IMR-90 (cell line): ENCODE measurements at regions not wholly inside any gene's neighbourhood (a gene's known extent, or its start where the extent isn't known, plus 50 kb on each side); places are given as distances from the start of the nearest gene placed in this dataset.

Experiments
- ATAC-seq: fragments of 200-7000 bp; cut with Tn5 transposase; 2 replicates; pipeline ENCODE4 v1.9.1; 2020; ENCODE audit warnings: low read depth, mild to moderate bottlenecking, moderate library complexity
- BruUV-seq: library from RNA; stranded (reverse); fragments of 400-500 nt; replicated peaks from 2 replicates; lab custom pipeline; 2021; lab: Mats Ljungman, UMichigan
- CTCF ChIA-PET: fragments of 300-600 bp; formaldehyde crosslinking; extraction: SDS; loops from one replicate; lab custom pipeline; 2021; ENCODE audit warnings: antibody characterized with exemption; lab: Yijun Ruan, JAX
- POLR2A ChIA-PET: fragments of 300-600 bp; sonication (Branson Sonifier 250); formaldehyde crosslinking; loops from one replicate; lab custom pipeline; 2022; ENCODE audit warnings: antibody characterized with exemption; ENCODE audit not compliant: unreplicated experiment; lab: Charles Lee
- DNase-seq: peaks from one replicate; pipeline ENCODE4 v3.0.0; 2013
- H2AFZ ChIP-seq: replicated peaks from 2 replicates; pipeline ENCODE3; 2013; ENCODE audit warnings: low read length, mild to moderate bottlenecking; ENCODE audit not compliant: poor library complexity
- H2AK5ac ChIP-seq: 2 replicates; pipeline ENCODE4 v1.6.1; 2013; ENCODE audit warnings: low read depth, low read length, inconsistent platforms
- H2AK9ac ChIP-seq: replicated peaks from 2 replicates; pipeline ENCODE3; 2013; ENCODE audit warnings: mild to moderate bottlenecking, low read depth, low read length, moderate library complexity; ENCODE audit not compliant: poor library complexity
- H2BK120ac ChIP-seq: 2 replicates; pipeline ENCODE4 v1.6.1; 2013; ENCODE audit warnings: low read depth, low read length, inconsistent platforms
- H2BK15ac ChIP-seq: 3 replicates; pipeline ENCODE4 v1.6.1; 2013; ENCODE audit warnings: low read depth, low read length, inconsistent platforms
- H2BK20ac ChIP-seq: 2 replicates; pipeline ENCODE4 v1.6.1; 2013; ENCODE audit warnings: low read depth, mild to moderate bottlenecking, inconsistent platforms, low read length, moderate library complexity
- H2BK5ac ChIP-seq: 2 replicates; pipeline ENCODE4 v1.6.1; 2013; ENCODE audit warnings: mild to moderate bottlenecking, low read depth, low read length, inconsistent platforms; ENCODE audit not compliant: poor library complexity, severe bottlenecking
- H3K14ac ChIP-seq: replicated peaks from 2 replicates; pipeline ENCODE4 v1.6.1; 2013; ENCODE audit warnings: low read depth, low read length, inconsistent platforms
- H3K18ac ChIP-seq: 2 replicates; pipeline ENCODE4 v1.6.1; 2013; ENCODE audit warnings: low read depth, low read length, control low read depth
- H3K23ac ChIP-seq: 2 replicates; pipeline ENCODE4 v1.6.1; 2013; ENCODE audit warnings: low read depth, low read length, inconsistent platforms
- H3K27ac ChIP-seq: 2 replicates; pipeline ENCODE4 v1.5.1; 2013; ENCODE audit warnings: mild to moderate bottlenecking, control low read depth, low read length; ENCODE audit not compliant: insufficient read depth
- H3K27me3 ChIP-seq: 2 replicates; pipeline ENCODE4 v1.6.1; 2013; ENCODE audit warnings: low read length; ENCODE audit not compliant: control insufficient read depth, insufficient read depth
- H3K36me3 ChIP-seq: 2 replicates; pipeline ENCODE4 v1.6.1; 2013; ENCODE audit warnings: low read length, mixed read lengths; ENCODE audit not compliant: control insufficient read depth, insufficient read depth
- H3K4ac ChIP-seq: 2 replicates; pipeline ENCODE4 v1.6.1; 2013; ENCODE audit warnings: low read depth, low read length, inconsistent platforms
- H3K4me1 ChIP-seq: 2 replicates; pipeline ENCODE4 v1.6.1; 2013; ENCODE audit warnings: low read length, mixed read lengths; ENCODE audit not compliant: control insufficient read depth, insufficient read depth
- H3K4me2 ChIP-seq: 2 replicates; pipeline ENCODE4 v1.6.1; 2013; ENCODE audit warnings: low read depth, mild to moderate bottlenecking, control low read depth, low read length, moderate library complexity
- H3K4me3 ChIP-seq: 2 replicates; pipeline ENCODE4 v1.5.1; 2013; ENCODE audit warnings: low read depth, mild to moderate bottlenecking, control low read depth, low read length, moderate library complexity; ENCODE audit not compliant: insufficient read depth
- H3K56ac ChIP-seq: 2 replicates; pipeline ENCODE4 v1.6.1; 2013; ENCODE audit warnings: low read length, inconsistent platforms; ENCODE audit not compliant: insufficient read depth; ENCODE audit errors: extremely low read depth
- H3K79me1 ChIP-seq, 2 experiments: 2 replicates each; pipeline ENCODE4 v1.6.1; 2013; ENCODE audit warnings: low read length in 2 of 2, inconsistent platforms in 1 of 2, low read depth in 1 of 2
- H3K9ac ChIP-seq: 2 replicates; pipeline ENCODE4 v1.6.1; 2013; ENCODE audit warnings: low read depth, low read length, control low read depth
- H3K9me1 ChIP-seq: 2 replicates; pipeline ENCODE4 v1.6.1; 2013; ENCODE audit warnings: low read length, inconsistent platforms; ENCODE audit not compliant: insufficient read depth
- H3K9me3 ChIP-seq: 2 replicates; pipeline ENCODE4 v1.6.1; 2013; ENCODE audit warnings: low read length; ENCODE audit not compliant: control insufficient read depth, insufficient read depth
- H4K20me1 ChIP-seq: 2 replicates; pipeline ENCODE4 v1.6.1; 2013; ENCODE audit warnings: low read length, inconsistent platforms; ENCODE audit not compliant: insufficient read depth
- H4K5ac ChIP-seq: 2 replicates; pipeline ENCODE4 v1.6.1; 2013; ENCODE audit warnings: mild to moderate bottlenecking, low read depth, low read length, control low read depth
- H4K8ac ChIP-seq, 2 experiments: 2 replicates each; pipeline ENCODE4 v1.6.1; 2013; ENCODE audit warnings: low read depth in 2 of 2, low read length in 2 of 2, control low read depth in 1 of 2, inconsistent platforms in 1 of 2
- H4K91ac ChIP-seq: 2 replicates; pipeline ENCODE4 v1.6.1; 2013; ENCODE audit warnings: low read depth, low read length, inconsistent platforms; ENCODE audit not compliant: insufficient read depth
- ELK1 ChIP-seq: fragments of 150-350 bp; IDR thresholded peaks from 2 replicates; pipeline ENCODE4 v1.6.1; 2016; ENCODE audit warnings: low read depth, mild to moderate bottlenecking, low read length, moderate library complexity, borderline replicate concordance
- MXI1 ChIP-seq: IDR thresholded peaks from 2 replicates; pipeline ENCODE4 v1.6.1; 2012; ENCODE audit warnings: low read depth, mild to moderate bottlenecking, low read length, moderate library complexity, borderline replicate concordance
- NFE2L2 ChIP-seq: fragments of 150-350 bp; IDR thresholded peaks from 2 replicates; pipeline ENCODE4 v1.6.1; 2016; ENCODE audit warnings: low read depth, mild to moderate bottlenecking, low read length
- WGBS, 2 experiments: methylation state at CpG; one replicate each; pipeline versions ENCODE4 v1.1.5 to v1.1.7; 2013; ENCODE audit warnings: missing lambda C conversion rate in 2 of 2; ENCODE audit not compliant: insufficient read length in 1 of 2; ENCODE audit errors: extremely low coverage in 2 of 2; 5-methylcytosine and 5-hydroxymethylcytosine counted together
- dilution Hi-C: fragments of 300-500 bp; cut with HindIII; formaldehyde crosslinking; loops from one replicate; pipeline ENCODE4 v1.14.3; 2018; ENCODE audit warnings: low sequenced_read_pairs; ENCODE audit not compliant: unreplicated experiment
- in situ Hi-C: fragments of 300-500 bp; cut with MboI; formaldehyde crosslinking; loops from 3 replicates; pipeline ENCODE4 v1.14.3; 2019; ENCODE audit warnings: low sequenced_read_pairs, inconsistent platforms, mixed read lengths
- intact Hi-C: fragments of 100-400 bp; cut with micrococcal nuclease; formaldehyde crosslinking; loops from 2 replicates; pipeline ENCODE4 v1.10.0; 2022

GRCh38 chr2:40690036-40690435, 238.1 kb upstream of the SLC8A1 start:
- no peaks in the 10 kb centered on the region for H3K9me3 ChIP-seq
- H2BK5ac ChIP-seq, result no peak overlapping the region
- TF ChIP-seq NFE2L2 (no peak), ELK1 (no peak), MXI1 (no peak)
- H3K4me3 ChIP-seq, result no peak overlapping the region
- H4K91ac ChIP-seq, result no peak overlapping the region
- no peak overlapping the region for H2AK9ac ChIP-seq
- H3K36me3 ChIP-seq, result no peaks in the 10 kb centered on the region
- no peak overlapping the region for H3K9ac ChIP-seq
- H3K4me1 ChIP-seq, result no peaks in the 10 kb centered on the region
- H3K14ac ChIP-seq, result no peak overlapping the region
- no peaks in the 10 kb centered on the region for H4K20me1 ChIP-seq
- in situ Hi-C loops (no loop called here), dilution Hi-C loops (no loop called here), intact Hi-C loops (no loop called here)
- no peak overlapping the region for H3K4ac ChIP-seq
- H2BK15ac ChIP-seq, result no peak overlapping the region
- H3K18ac ChIP-seq, result no peak overlapping the region
- no peak overlapping the region for H3K23ac ChIP-seq
- BruUV-seq, result no TSS peak
- H3K79me1 ChIP-seq, result no peaks in the 10 kb centered on the region
- no peak overlapping the region for H2BK20ac ChIP-seq
- ChIA-PET CTCF (no interaction called here), POLR2A (no interaction called here)
- no peak overlapping the region for H4K5ac ChIP-seq
- H3K56ac ChIP-seq, result no peak overlapping the region
- ATAC-seq (no peak), DNase-seq (no peak)
- H4K8ac ChIP-seq, result no peak overlapping the region
- no peak overlapping the region for H2AK5ac ChIP-seq
- no peak overlapping the region for H3K27ac ChIP-seq
- no peaks in the 10 kb centered on the region for H3K9me1 ChIP-seq
- no peaks in the 10 kb centered on the region for H3K27me3 ChIP-seq
- 40% methylated on average over 1 of the region's 3 CpGs; no CpG with 5 or more reads in 1 of the 2 experiments for WGBS, 2 experiments
- no peak overlapping the region for H3K4me2 ChIP-seq
- H2BK120ac ChIP-seq, result no peak overlapping the region
- H2AFZ ChIP-seq, result no peak overlapping the region
